A673 (cell line): ENCODE measurements at regions not wholly inside any gene's neighbourhood (a gene's known extent, or its start where the extent isn't known, plus 50 kb on each side); places are given as distances from the start of the nearest gene placed in this dataset.

Experiments used
- EZH2 ChIP-seq: fragments of 200-600 bp; sonication (generic); IDR thresholded peaks from 2 replicates; pipeline ENCODE4 v1.6.1; 2017; ENCODE audit warnings: borderline replicate concordance, low read depth, mild to moderate bottlenecking, mixed read lengths, antibody characterized with exemption, low read length; ENCODE audit not compliant: poor library complexity, severe bottlenecking
- TF ChIP-seq, protein P1 (sequence below): fragments of 300-800, 200-600 bp; sonication (generic); conservative IDR thresholded peaks from 2 replicates; pipeline ENCODE4 v1.5.1; 2017; ENCODE audit warnings: low read depth, mild to moderate bottlenecking, antibody characterized with exemption, low read length, moderate library complexity, mixed read lengths

- TF ChIP-seq, protein P1, sequence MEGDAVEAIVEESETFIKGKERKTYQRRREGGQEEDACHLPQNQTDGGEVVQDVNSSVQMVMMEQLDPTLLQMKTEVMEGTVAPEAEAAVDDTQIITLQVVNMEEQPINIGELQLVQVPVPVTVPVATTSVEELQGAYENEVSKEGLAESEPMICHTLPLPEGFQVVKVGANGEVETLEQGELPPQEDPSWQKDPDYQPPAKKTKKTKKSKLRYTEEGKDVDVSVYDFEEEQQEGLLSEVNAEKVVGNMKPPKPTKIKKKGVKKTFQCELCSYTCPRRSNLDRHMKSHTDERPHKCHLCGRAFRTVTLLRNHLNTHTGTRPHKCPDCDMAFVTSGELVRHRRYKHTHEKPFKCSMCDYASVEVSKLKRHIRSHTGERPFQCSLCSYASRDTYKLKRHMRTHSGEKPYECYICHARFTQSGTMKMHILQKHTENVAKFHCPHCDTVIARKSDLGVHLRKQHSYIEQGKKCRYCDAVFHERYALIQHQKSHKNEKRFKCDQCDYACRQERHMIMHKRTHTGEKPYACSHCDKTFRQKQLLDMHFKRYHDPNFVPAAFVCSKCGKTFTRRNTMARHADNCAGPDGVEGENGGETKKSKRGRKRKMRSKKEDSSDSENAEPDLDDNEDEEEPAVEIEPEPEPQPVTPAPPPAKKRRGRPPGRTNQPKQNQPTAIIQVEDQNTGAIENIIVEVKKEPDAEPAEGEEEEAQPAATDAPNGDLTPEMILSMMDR, result no peak
- no peak for TF ChIP-seq EZH2
These were observed 306.2 kb downstream of the PTPRU start for GRCh38 chr1:29542548-29542947.
